GM12873 (cell line): ENCODE measurements at regions not wholly inside any gene's neighbourhood (a gene's known extent, or its start where the extent isn't known, plus 50 kb on each side); places are given as distances from the start of the nearest gene placed in this dataset.

Experiments
- CTCF ChIP-seq: IDR thresholded peaks from 2 replicates; pipeline ENCODE4 v1.5.1; 2012; ENCODE audit warnings: low read depth, mild to moderate bottlenecking, moderate library complexity, low read length, control low read depth; ENCODE audit not compliant: insufficient read depth; ENCODE audit errors: missing control alignments

- TF ChIP-seq CTCF, result no peak
These were observed 206.2 kb upstream of the ADAMTS5 start for GRCh38 chr21:27173053-27173452.

GRCh38 chr21:27171707-27172106 is 204.8 kb upstream of the ADAMTS5 start:
- no peak for TF ChIP-seq CTCF

GRCh38 chr21:27168084-27168483 is 201.2 kb upstream of the ADAMTS5 start:
- TF ChIP-seq CTCF, result no peak

GRCh38 chr21:27164208-27165177 is 197.6 kb upstream of the ADAMTS5 start:
- no peak for TF ChIP-seq CTCF

- TF ChIP-seq CTCF, result no peak
These were observed 192.1 kb upstream of the ADAMTS5 start for GRCh38 chr21:27158967-27159366.

GRCh38 chr21:27157097-27157496 is 190.2 kb upstream of the ADAMTS5 start:
- TF ChIP-seq CTCF, result no peak

GRCh38 chr21:27156666-27157065 is 189.8 kb upstream of the ADAMTS5 start:
- TF ChIP-seq CTCF, result no peak
